IMR-90 (cell line): ENCODE measurements at regions not wholly inside any gene's neighbourhood (a gene's known extent, or its start where the extent isn't known, plus 50 kb on each side); places are given as distances from the start of the nearest gene placed in this dataset.

Experiments used
- BHLHE40 ChIP-seq: fragments of 150-350 bp; IDR thresholded peaks from 2 replicates; pipeline ENCODE4 v1.6.1; 2016; ENCODE audit warnings: mild to moderate bottlenecking, low read depth, low read length
- CEBPB ChIP-seq: IDR thresholded peaks from 2 replicates; pipeline ENCODE4 v1.6.1; 2012; ENCODE audit warnings: low read depth, low read length, improper control_type of control experiment
- CHD1 ChIP-seq: IDR thresholded peaks from 2 replicates; pipeline ENCODE4 v1.6.1; 2012; ENCODE audit warnings: low read depth, low read length, improper control_type of control experiment
- FOS ChIP-seq: fragments of 150-350 bp; IDR thresholded peaks from 2 replicates; pipeline ENCODE4 v1.6.1; 2016; ENCODE audit warnings: low read depth, low read length
- MAFK ChIP-seq: IDR thresholded peaks from 2 replicates; pipeline ENCODE4 v1.6.1; 2012; ENCODE audit warnings: low read depth, low read length, improper control_type of control experiment
- POLR2A ChIP-seq: IDR thresholded peaks from 2 replicates; pipeline ENCODE4 v1.6.1; 2012; ENCODE audit warnings: mild to moderate bottlenecking, low read depth, low read length
- RAD21 ChIP-seq: IDR thresholded peaks from 2 replicates; pipeline ENCODE4 v1.6.1; 2012; ENCODE audit warnings: low read length, improper control_type of control experiment
- RCOR1 ChIP-seq: IDR thresholded peaks from 2 replicates; pipeline ENCODE4 v1.6.1; 2012; ENCODE audit warnings: mild to moderate bottlenecking, low read length, improper control_type of control experiment; ENCODE audit not compliant: insufficient replicate concordance
- RFX5 ChIP-seq: IDR thresholded peaks from 2 replicates; pipeline ENCODE4 v1.8.0; 2012; ENCODE audit warnings: low read depth, mild to moderate bottlenecking, low read length, moderate library complexity
- SMC3 ChIP-seq: fragments of 150-350 bp; IDR thresholded peaks from 2 replicates; pipeline ENCODE4 v1.6.1; 2016; ENCODE audit warnings: low read depth, mild to moderate bottlenecking, antibody characterized with exemption, low read length, moderate library complexity
- USF2 ChIP-seq: fragments of 150-350 bp; IDR thresholded peaks from 2 replicates; pipeline ENCODE4 v1.6.1; 2017; ENCODE audit warnings: mild to moderate bottlenecking, antibody characterized with exemption, low read length, low read depth
- TF ChIP-seq, protein P1 (sequence below): conservative IDR thresholded peaks from 2 replicates; pipeline ENCODE4 v1.5.1; 2012; ENCODE audit warnings: mild to moderate bottlenecking, low read depth, low read length, improper control_type of control experiment

DNA sequence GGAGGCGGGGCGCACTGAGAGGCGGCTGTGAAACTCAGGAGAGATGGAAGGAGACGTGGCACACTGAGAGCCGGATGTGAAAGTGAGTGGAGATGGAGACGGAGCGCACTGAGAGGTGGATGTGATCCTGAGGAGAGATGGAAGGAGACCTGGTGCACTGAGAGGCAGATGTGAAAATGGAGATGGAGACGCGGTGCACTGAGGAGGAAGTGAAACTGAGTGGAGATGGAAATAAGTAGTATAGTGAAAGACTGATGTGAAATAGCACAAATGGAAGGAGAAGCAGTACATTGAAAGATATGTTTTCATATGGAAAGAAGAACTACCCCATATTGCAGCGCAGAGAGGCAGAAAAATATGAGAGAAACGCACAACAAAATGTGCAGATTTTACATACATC lies 281.6 kb upstream of the RGPD4 start:
- no peak for TF ChIP-seq SMC3
- no peak for TF ChIP-seq POLR2A
- no peak for TF ChIP-seq CHD1
- no peak for TF ChIP-seq RAD21
- TF ChIP-seq, protein P1, sequence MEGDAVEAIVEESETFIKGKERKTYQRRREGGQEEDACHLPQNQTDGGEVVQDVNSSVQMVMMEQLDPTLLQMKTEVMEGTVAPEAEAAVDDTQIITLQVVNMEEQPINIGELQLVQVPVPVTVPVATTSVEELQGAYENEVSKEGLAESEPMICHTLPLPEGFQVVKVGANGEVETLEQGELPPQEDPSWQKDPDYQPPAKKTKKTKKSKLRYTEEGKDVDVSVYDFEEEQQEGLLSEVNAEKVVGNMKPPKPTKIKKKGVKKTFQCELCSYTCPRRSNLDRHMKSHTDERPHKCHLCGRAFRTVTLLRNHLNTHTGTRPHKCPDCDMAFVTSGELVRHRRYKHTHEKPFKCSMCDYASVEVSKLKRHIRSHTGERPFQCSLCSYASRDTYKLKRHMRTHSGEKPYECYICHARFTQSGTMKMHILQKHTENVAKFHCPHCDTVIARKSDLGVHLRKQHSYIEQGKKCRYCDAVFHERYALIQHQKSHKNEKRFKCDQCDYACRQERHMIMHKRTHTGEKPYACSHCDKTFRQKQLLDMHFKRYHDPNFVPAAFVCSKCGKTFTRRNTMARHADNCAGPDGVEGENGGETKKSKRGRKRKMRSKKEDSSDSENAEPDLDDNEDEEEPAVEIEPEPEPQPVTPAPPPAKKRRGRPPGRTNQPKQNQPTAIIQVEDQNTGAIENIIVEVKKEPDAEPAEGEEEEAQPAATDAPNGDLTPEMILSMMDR, result no peak
- TF ChIP-seq FOS, result no peak
- TF ChIP-seq USF2, result no peak
- no peak for TF ChIP-seq MAFK
- TF ChIP-seq RCOR1, result no peak
- TF ChIP-seq RFX5, result no peak
- no peak for TF ChIP-seq CEBPB
- no peak for TF ChIP-seq BHLHE40
